CD4-positive, alpha-beta T cell (primary cell): ENCODE measurements at regions not wholly inside any gene's neighbourhood (a gene's known extent, or its start where the extent isn't known, plus 50 kb on each side); places are given as distances from the start of the nearest gene placed in this dataset.

Experiments used
- ATAC-seq: fragments of 200-7000 bp; cut with Tn5 transposase; one replicate; pipeline ENCODE4 v1.10.0; 2022; ENCODE audit warnings: mild to moderate bottlenecking; ENCODE audit not compliant: poor library complexity
- CTCF ChIA-PET: fragments of 350-600 bp; sonication (Branson Sonifier 250); formaldehyde crosslinking; loops from one replicate; lab custom pipeline; 2021; ENCODE audit warnings: antibody characterized with exemption, inconsistent platforms; lab: Charles Lee
- POLR2A ChIA-PET: fragments of 350-600 bp; sonication (Branson Sonifier 250); formaldehyde crosslinking; loops from one replicate; lab custom pipeline; 2021; ENCODE audit warnings: antibody characterized with exemption, inconsistent platforms; lab: Charles Lee
- DNase-seq, 14 experiments: peaks; one replicate each; pipeline ENCODE4 v3.0.0-alpha.2; 2013 to 2020; ENCODE audit warnings: mixed read lengths in 2 of 14
- H3K27ac ChIP-seq, 2 donors: one replicate each; pipeline versions ENCODE4 v1.5.1 to v1.7.0; 2013; ENCODE audit warnings: low read length in 2 of 2, low read depth in 1 of 2, mild to moderate bottlenecking in 1 of 2
- H3K27me3 ChIP-seq, 2 experiments: 1 replicate in 1 of 2; 2 replicates in 1 of 2; pipeline versions ENCODE4 v1.6.1 to v1.7.0; 2013; ENCODE audit warnings: low read length in 2 of 2, control low read depth in 1 of 2, mild to moderate bottlenecking in 1 of 2, moderate library complexity in 1 of 2; ENCODE audit not compliant: insufficient read depth in 2 of 2, control insufficient read depth in 1 of 2
- H3K36me3 ChIP-seq: one replicate; pipeline ENCODE4 v1.6.1; 2013; ENCODE audit warnings: low read length, control low read depth; ENCODE audit not compliant: insufficient read depth
- H3K4me1 ChIP-seq: one replicate; pipeline ENCODE4 v1.6.1; 2013; ENCODE audit warnings: low read length, control low read depth; ENCODE audit not compliant: insufficient read depth
- H3K4me3 ChIP-seq: one replicate; pipeline ENCODE4 v1.5.1; 2013; ENCODE audit warnings: mild to moderate bottlenecking, low read length, moderate library complexity
- H3K9me3 ChIP-seq, 2 experiments: 1 replicate in 1 of 2; 2 replicates in 1 of 2; pipeline versions ENCODE4 v1.6.1 to v1.7.0; 2013; ENCODE audit warnings: low read length in 2 of 2, mild to moderate bottlenecking in 2 of 2, control low read depth in 1 of 2, moderate library complexity in 1 of 2; ENCODE audit not compliant: control insufficient read depth in 1 of 2, insufficient read depth in 1 of 2
- H3K27ac Mint-ChIP-seq: one replicate; pipeline ENCODE4 v1.8.0; 2020; ENCODE audit warnings: mixed read lengths
- H3K27me3 Mint-ChIP-seq: one replicate; pipeline ENCODE4 v1.8.0; 2021; ENCODE audit warnings: mixed read lengths
- H3K36me3 Mint-ChIP-seq: one replicate; pipeline ENCODE4 v1.8.0; 2021; ENCODE audit warnings: low read depth, mixed read lengths
- H3K4me1 Mint-ChIP-seq: one replicate; pipeline ENCODE4 v1.8.0; 2021; ENCODE audit warnings: low read depth, mixed read lengths
- H3K4me3 Mint-ChIP-seq: one replicate; pipeline ENCODE4 v1.8.0; 2020; ENCODE audit warnings: mild to moderate bottlenecking, mixed read lengths
- H3K9me3 Mint-ChIP-seq: one replicate; pipeline ENCODE4 v1.8.0; 2020; ENCODE audit warnings: mixed read lengths
- CTCF ChIP-seq: fragments of 200-600 bp; IDR thresholded peaks from one replicate; pipeline ENCODE4 v1.8.0; 2022; ENCODE audit warnings: antibody characterized with exemption, mild to moderate bottlenecking
- intact Hi-C, 2 experiments: fragments of 100-400 bp; cut with DNase I in 1 of 2; cut with micrococcal nuclease in 1 of 2; formaldehyde crosslinking; loops; one replicate each; pipeline versions ENCODE4 v1.15.1 to v1.9.0; 2023 to 2025; cut with DNase I, micrococcal nuclease

- intact Hi-C loops = loop anchor here in 1 of 2 experiments (10.0 kb wide), 1 partner anchor 1405 kb away; no protein-coding TSS in a partner anchor
- H3K36me3 ChIP-seq = no peaks in the 10 kb centered on the region
- Mint-ChIP-seq H3K36me3 (no peaks in the 10 kb centered on the region), H3K9me3 (peaks cover 4% of the 10 kb centered on the region), H3K27ac (no peak overlapping the region), H3K4me3 (no peak overlapping the region), H3K27me3 (no peaks in the 10 kb centered on the region), H3K4me1 (no peaks in the 10 kb centered on the region)
- DNase-seq (no peak), ATAC-seq (no peak)
- no peak overlapping the region for H3K4me3 ChIP-seq
- no peak overlapping the region for H3K27ac ChIP-seq
- no peaks in the 10 kb centered on the region for H3K27me3 ChIP-seq
- H3K4me1 ChIP-seq = no peaks in the 10 kb centered on the region
- peaks cover 0 to 31% of the 10 kb centered on the region in 2 experiments for H3K9me3 ChIP-seq
- ChIA-PET POLR2A (no interaction called here), CTCF (no interaction called here)
- TF ChIP-seq CTCF = no peak
Measured at GRCh38 chr12:128059621-128060370, 207.2 kb upstream of the TMEM132C start.

GRCh38 chr12:128068211-128068610 is 198.8 kb upstream of the TMEM132C start:
- H3K36me3 Mint-ChIP-seq = no peaks in the 10 kb centered on the region
- H3K4me1 Mint-ChIP-seq = no peaks in the 10 kb centered on the region
- POLR2A ChIA-PET = no interaction called here
- CTCF ChIA-PET = no interaction called here
- no peaks in the 10 kb centered on the region for H3K36me3 ChIP-seq
- TF ChIP-seq CTCF = no peak
- H3K27me3 Mint-ChIP-seq = peaks cover 6% of the 10 kb centered on the region
- peaks cover 9% of the 10 kb centered on the region for H3K9me3 Mint-ChIP-seq
- peaks cover 0 to 3% of the 10 kb centered on the region in 2 experiments for H3K9me3 ChIP-seq
- DNase-seq = no peak
- H3K4me3 Mint-ChIP-seq = no peak overlapping the region
- H3K27ac ChIP-seq = no peak overlapping the region
- no peaks in the 10 kb centered on the region for H3K27me3 ChIP-seq
- no peaks in the 10 kb centered on the region for H3K4me1 ChIP-seq
- H3K27ac Mint-ChIP-seq = no peak overlapping the region
- intact Hi-C loops = loop anchor here in 1 of 2 experiments (10.0 kb wide), 1 partner anchor 1413 kb away; no protein-coding TSS in a partner anchor
- no peak overlapping the region for H3K4me3 ChIP-seq
- ATAC-seq = no peak

- ChIA-PET POLR2A (no interaction called here), CTCF (no interaction called here)
- no peak overlapping the region for H3K4me3 ChIP-seq
- H3K27me3 ChIP-seq = no peaks in the 10 kb centered on the region
- peaks cover 7% of the 10 kb centered on the region for H3K9me3 Mint-ChIP-seq
- H3K4me3 Mint-ChIP-seq = no peak overlapping the region
- no peaks in the 10 kb centered on the region for H3K4me1 ChIP-seq
- H3K27ac ChIP-seq = no peak overlapping the region
- peaks cover 6% of the 10 kb centered on the region for H3K27me3 Mint-ChIP-seq
- no peaks in the 10 kb centered on the region for H3K36me3 ChIP-seq
- intact Hi-C loops = loop anchor here in 1 of 2 experiments (10.0 kb wide), 1 partner anchor 1415 kb away; no protein-coding TSS in a partner anchor
- no peaks in the 10 kb centered on the region for H3K4me1 Mint-ChIP-seq
- DNase-seq (peak in 3 of 14 experiments; percentile 9 to 16 (median 10)), ATAC-seq (no peak)
- no peak for TF ChIP-seq CTCF
- no peaks in the 10 kb centered on the region for H3K36me3 Mint-ChIP-seq
- H3K9me3 ChIP-seq = peaks cover 0 to 9% of the 10 kb centered on the region in 2 experiments
- H3K27ac Mint-ChIP-seq = no peak overlapping the region
Measured at GRCh38 chr12:128069359-128069997, 197.5 kb upstream of the TMEM132C start.
